MM.1S (cell line): ENCODE measurements at regions not wholly inside any gene's neighbourhood (a gene's known extent, or its start where the extent isn't known, plus 50 kb on each side); places are given as distances from the start of the nearest gene placed in this dataset.

Source experiments
- DNase-seq: peaks from one replicate; pipeline ENCODE4 v3.0.0-alpha.2; 2015
- H2AFZ ChIP-seq: fragments of 300-600 bp; sonication (generic); 2 replicates; pipeline ENCODE4 v1.6.0; 2016; ENCODE audit warnings: antibody characterized with exemption, low read length
- H3F3A ChIP-seq: fragments of 300-600 bp; sonication (generic); 2 replicates; pipeline ENCODE4 v1.6.1; 2016; ENCODE audit warnings: mild to moderate bottlenecking, antibody characterized with exemption, low read length, moderate library complexity, mixed read lengths; ENCODE audit not compliant: insufficient read depth
- H3K27ac ChIP-seq: fragments of 300-600 bp; sonication (generic); 2 replicates; pipeline ENCODE4 v1.5.1; 2016; ENCODE audit warnings: mild to moderate bottlenecking, low read length
- H3K27me3 ChIP-seq: fragments of 300-600 bp; sonication (generic); replicated peaks from 2 replicates; pipeline ENCODE4 v1.6.0; 2016; ENCODE audit warnings: low read length; ENCODE audit not compliant: insufficient read depth
- H3K36me3 ChIP-seq: fragments of 300-600 bp; sonication (generic); replicated peaks from 2 replicates; pipeline ENCODE4 v1.6.1; 2016; ENCODE audit warnings: mild to moderate bottlenecking, low read length, mixed read lengths; ENCODE audit not compliant: insufficient read depth
- H3K4me1 ChIP-seq: fragments of 300-600 bp; sonication (generic); 2 replicates; pipeline ENCODE4 v1.6.1; 2016; ENCODE audit warnings: low read length, mixed read lengths
- H3K4me2 ChIP-seq: fragments of 300-600 bp; sonication (generic); 2 replicates; pipeline ENCODE4 v1.6.0; 2016; ENCODE audit warnings: low read depth, low read length
- H3K4me3 ChIP-seq: fragments of 300-600 bp; sonication (generic); 2 replicates; pipeline ENCODE4 v1.5.1; 2016; ENCODE audit warnings: low read length, mixed read lengths
- H3K79me2 ChIP-seq: fragments of 300-600 bp; sonication (generic); 2 replicates; pipeline ENCODE4 v1.6.1; 2016; ENCODE audit warnings: mixed run types, low read length, mixed read lengths
- H3K9ac ChIP-seq: fragments of 300-600 bp; sonication (generic); 2 replicates; pipeline ENCODE4 v1.6.1; 2016; ENCODE audit warnings: low read length, mixed read lengths
- H3K9me2 ChIP-seq: fragments of 300-600 bp; sonication (generic); replicated peaks from 2 replicates; pipeline ENCODE4 v1.6.1; 2016; ENCODE audit warnings: mild to moderate bottlenecking, low read length, mixed read lengths; ENCODE audit not compliant: insufficient read depth
- H3K9me3 ChIP-seq: fragments of 300-600 bp; sonication (generic); replicated peaks from 2 replicates; pipeline ENCODE4 v1.6.1; 2016; ENCODE audit warnings: mild to moderate bottlenecking, low read length, mixed read lengths; ENCODE audit not compliant: insufficient read depth
- H4K20me1 ChIP-seq: fragments of 300-600 bp; sonication (generic); 2 replicates; pipeline ENCODE4 v1.6.1; 2016; ENCODE audit warnings: mild to moderate bottlenecking, low read length, moderate library complexity, mixed read lengths; ENCODE audit not compliant: insufficient read depth
- CTCF ChIP-seq: fragments of 300-600 bp; sonication (generic); IDR thresholded peaks from 2 replicates; pipeline ENCODE4 v1.5.1; 2016; ENCODE audit warnings: antibody characterized with exemption, low read length, mixed read lengths
- EZH2 ChIP-seq: fragments of 300-600 bp; sonication (generic); optimal IDR thresholded peaks from 2 replicates; pipeline ENCODE3; 2017; ENCODE audit warnings: low read depth, mild to moderate bottlenecking, antibody characterized with exemption, low read length, mixed read lengths
- EZH2phosphoT487 ChIP-seq: fragments of 300-600 bp; sonication (generic); IDR thresholded peaks from 2 replicates; pipeline ENCODE4 v1.6.1; 2018; ENCODE audit warnings: antibody characterized with exemption, low read length

- no peak for TF ChIP-seq EZH2phosphoT487
- no peak overlapping the region for H3K27ac ChIP-seq
- no peak overlapping the region for H3K4me2 ChIP-seq
- H2AFZ ChIP-seq = no peak overlapping the region
- H4K20me1 ChIP-seq = no peaks in the 10 kb centered on the region
- H3K4me3 ChIP-seq = no peak overlapping the region
- no peak for DNase-seq
- no peaks in the 10 kb centered on the region for H3K36me3 ChIP-seq
- H3F3A ChIP-seq = no peaks in the 10 kb centered on the region
- H3K9me3 ChIP-seq = no peaks in the 10 kb centered on the region
- H3K79me2 ChIP-seq = no peaks in the 10 kb centered on the region
- H3K4me1 ChIP-seq = no peaks in the 10 kb centered on the region
- H3K9ac ChIP-seq = no peak overlapping the region
- H3K9me2 ChIP-seq = no peaks in the 10 kb centered on the region
- H3K27me3 ChIP-seq = no peaks in the 10 kb centered on the region
These were observed 136.1 kb upstream of the COBL start for GRCh38 chr7:51452694-51453093.

GRCh38 chr7:51451751-51452476 lies 135.3 kb upstream of the COBL start:
- no peaks in the 10 kb centered on the region for H4K20me1 ChIP-seq
- no peak for DNase-seq
- no peak overlapping the region for H3K9ac ChIP-seq
- H3K9me3 ChIP-seq = no peaks in the 10 kb centered on the region
- H3K9me2 ChIP-seq = no peaks in the 10 kb centered on the region
- H3K4me1 ChIP-seq = no peaks in the 10 kb centered on the region
- no peak overlapping the region for H2AFZ ChIP-seq
- no peaks in the 10 kb centered on the region for H3F3A ChIP-seq
- no peaks in the 10 kb centered on the region for H3K36me3 ChIP-seq
- no peak overlapping the region for H3K27ac ChIP-seq
- TF ChIP-seq EZH2phosphoT487 (no peak), CTCF (no peak), EZH2 (no peak)
- no peaks in the 10 kb centered on the region for H3K79me2 ChIP-seq
- H3K4me2 ChIP-seq = no peak overlapping the region
- no peaks in the 10 kb centered on the region for H3K27me3 ChIP-seq
- no peak overlapping the region for H3K4me3 ChIP-seq

GRCh38 chr7:51450541-51450940 lies 133.9 kb upstream of the COBL start:
- no peaks in the 10 kb centered on the region for H3F3A ChIP-seq
- H3K4me3 ChIP-seq = no peak overlapping the region
- no peaks in the 10 kb centered on the region for H3K27me3 ChIP-seq
- no peak overlapping the region for H2AFZ ChIP-seq
- no peak for DNase-seq
- no peaks in the 10 kb centered on the region for H3K9me3 ChIP-seq
- H3K9me2 ChIP-seq = no peaks in the 10 kb centered on the region
- no peaks in the 10 kb centered on the region for H3K4me1 ChIP-seq
- no peak overlapping the region for H3K9ac ChIP-seq
- TF ChIP-seq EZH2 (no peak), CTCF (no peak)
- H3K27ac ChIP-seq = no peak overlapping the region
- H3K4me2 ChIP-seq = no peak overlapping the region
- no peaks in the 10 kb centered on the region for H3K36me3 ChIP-seq
- H3K79me2 ChIP-seq = no peaks in the 10 kb centered on the region
- no peaks in the 10 kb centered on the region for H4K20me1 ChIP-seq

- no peaks in the 10 kb centered on the region for H4K20me1 ChIP-seq
- no peak overlapping the region for H3K4me2 ChIP-seq
- H3K4me3 ChIP-seq = no peak overlapping the region
- no peaks in the 10 kb centered on the region for H3K27me3 ChIP-seq
- H2AFZ ChIP-seq = no peak overlapping the region
- no peaks in the 10 kb centered on the region for H3K36me3 ChIP-seq
- no peaks in the 10 kb centered on the region for H3K79me2 ChIP-seq
- H3F3A ChIP-seq = no peaks in the 10 kb centered on the region
- H3K9ac ChIP-seq = no peak overlapping the region
- H3K9me2 ChIP-seq = no peaks in the 10 kb centered on the region
- no peaks in the 10 kb centered on the region for H3K4me1 ChIP-seq
- H3K9me3 ChIP-seq = no peaks in the 10 kb centered on the region
- DNase-seq = no peak
- no peak overlapping the region for H3K27ac ChIP-seq
- no peak for TF ChIP-seq EZH2phosphoT487
- no peak for TF ChIP-seq EZH2
- no peak for TF ChIP-seq CTCF
These were observed 130.2 kb upstream of the COBL start for GRCh38 chr7:51446785-51447184.
